NCI-H2107 treated with DMSO at 0.1 percent for 48 hours (cell line): ENCODE measurements at regions not wholly inside any gene's neighbourhood (a gene's known extent, or its start where the extent isn't known, plus 50 kb on each side); places are given as distances from the start of the nearest gene placed in this dataset.
A peak's percentile ranks its signal among the peaks of the same experiment; 100 is the strongest.

ENCODE experiments used
- DNase-seq: peaks from one replicate; lab custom pipeline; 2025; ENCODE audit not compliant: unreplicated experiment; lab: John Stamatoyannopoulos, UW

DNA sequence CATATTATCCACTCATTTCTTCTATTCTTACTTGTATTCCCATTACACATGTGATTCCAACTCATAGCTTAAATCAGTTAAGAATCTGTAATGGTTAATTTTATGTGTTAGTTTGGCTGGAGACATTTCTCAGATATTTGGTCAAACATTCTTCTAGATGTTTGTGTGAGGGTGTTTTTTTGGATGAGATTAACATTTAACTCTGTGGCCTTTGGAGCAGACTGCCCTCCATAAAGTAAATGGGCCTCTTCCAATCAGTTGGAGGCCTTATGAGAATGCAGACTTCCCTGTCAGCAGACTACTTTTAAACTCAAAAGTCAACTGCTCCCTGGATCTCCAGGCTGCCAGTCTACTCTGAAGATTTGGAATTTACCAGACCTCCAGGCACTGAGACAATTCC is 976.8 kb upstream of the ACVR2A start:
- no peak for DNase-seq

DNA sequence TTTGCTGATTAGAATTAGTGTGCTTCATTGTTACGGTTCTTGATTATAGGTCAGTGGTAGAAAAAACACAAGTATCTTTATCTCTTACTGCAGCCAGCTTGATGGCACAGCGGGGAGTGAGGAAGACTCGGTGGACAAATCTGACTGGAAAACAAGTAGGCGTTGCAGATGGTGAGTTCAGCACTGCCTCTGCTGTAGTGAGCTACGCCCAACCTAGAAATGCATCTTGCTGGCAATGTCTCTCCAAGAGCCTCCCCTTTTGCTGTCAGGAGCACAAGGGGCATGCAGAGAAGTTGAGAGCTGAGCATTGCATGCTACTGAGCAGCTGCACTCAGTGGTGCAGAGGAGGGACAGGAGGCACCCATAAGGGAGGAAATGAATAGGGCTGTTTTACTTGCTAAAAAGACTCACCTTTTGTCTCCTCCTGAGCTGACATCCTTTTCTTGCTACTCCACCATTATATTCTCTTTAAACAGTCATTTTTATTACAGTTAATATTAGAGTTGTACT is 977.3 kb upstream of the ACVR2A start:
- DNase-seq: no peak

DNA sequence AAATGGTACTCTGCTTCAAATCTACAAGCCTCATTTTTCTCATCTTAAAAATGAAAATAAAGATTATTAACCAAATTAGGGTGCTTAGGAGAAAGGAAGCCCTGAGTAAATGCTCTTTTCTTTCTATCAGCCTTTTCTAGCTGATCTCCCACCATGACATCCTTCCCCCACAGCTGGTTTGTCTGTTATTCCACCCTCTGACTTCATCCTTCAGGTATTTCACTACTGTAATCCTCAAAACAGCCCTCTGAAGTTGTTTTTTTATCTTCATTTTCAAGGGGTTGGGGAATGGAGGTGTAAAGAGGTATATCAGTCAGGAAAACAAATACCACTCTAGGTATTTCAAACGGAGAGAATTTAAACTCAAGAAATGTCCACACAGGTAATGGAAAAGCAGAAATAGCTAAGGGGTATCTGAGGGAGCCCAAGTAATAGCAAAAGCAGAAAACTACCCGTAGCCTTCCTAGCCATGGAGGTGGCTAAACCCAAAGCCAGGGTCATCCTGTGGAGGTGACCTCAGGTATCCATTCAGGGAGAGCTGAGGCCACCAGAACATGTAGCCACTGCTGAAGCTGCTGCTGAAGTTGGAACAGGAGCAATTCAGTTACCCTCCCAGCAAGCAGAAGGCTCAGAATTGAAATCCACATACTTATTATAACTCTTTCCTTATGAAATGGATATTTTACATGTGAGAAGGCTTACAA is 990.9 kb upstream of the ACVR2A start:
- no peak for DNase-seq

DNA sequence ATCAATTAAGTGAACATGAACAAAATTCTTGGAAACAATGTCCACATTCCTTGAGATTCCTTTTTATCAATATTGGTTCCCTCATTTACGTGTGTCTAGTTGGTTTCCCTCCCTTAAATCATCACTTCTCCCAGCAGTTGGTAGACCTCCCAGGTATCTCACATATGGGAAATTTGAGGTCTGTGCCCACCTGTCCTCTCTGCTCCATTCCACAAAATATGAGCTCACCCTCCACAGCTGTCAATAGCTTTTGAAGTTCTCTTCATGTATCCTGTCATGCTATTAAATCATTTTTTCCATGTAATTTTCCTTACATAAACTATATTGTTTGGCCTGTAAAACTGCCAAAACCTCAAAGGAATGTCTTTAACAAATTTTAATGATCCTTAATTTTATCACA is 992.2 kb upstream of the ACVR2A start:
- DNase-seq: no peak

DNA sequence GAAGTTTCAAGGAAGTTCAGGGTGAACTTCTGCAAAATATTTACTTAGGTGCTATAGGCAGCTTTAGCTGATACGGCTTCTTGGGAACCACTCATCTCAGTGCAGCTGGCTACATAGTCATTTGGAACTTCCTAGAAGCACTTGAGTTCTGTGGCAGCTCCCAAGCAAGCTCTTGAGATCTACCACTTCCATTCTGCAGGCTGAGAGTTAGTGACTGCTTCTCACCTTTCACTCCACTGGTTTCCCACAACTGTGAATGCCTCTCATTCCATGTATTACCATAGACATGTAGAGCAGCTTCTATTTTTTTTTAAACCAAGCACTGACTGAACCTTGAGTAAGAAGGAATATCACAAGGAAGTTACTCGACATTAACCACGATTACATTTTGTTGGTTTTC is 994.1 kb upstream of the ACVR2A start:
- peak; percentile 72 for DNase-seq

DNA sequence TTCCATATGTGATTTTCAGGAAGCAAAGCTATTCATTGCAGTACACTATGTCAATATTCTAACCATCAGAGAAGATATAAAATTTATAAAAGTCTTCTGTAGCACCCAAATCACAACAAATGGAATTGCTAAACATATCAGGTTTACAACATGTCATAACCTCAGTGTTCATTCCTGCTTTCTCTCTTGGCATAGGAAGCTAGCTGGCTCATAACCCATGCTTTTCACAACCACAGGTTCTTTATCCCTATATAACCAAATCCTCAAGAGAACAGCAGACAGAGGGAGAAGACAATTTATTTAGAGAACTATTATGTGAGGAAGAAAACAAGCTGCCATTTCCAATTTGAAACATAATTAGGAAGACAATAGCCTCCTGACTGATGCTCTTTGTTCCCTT is 997.0 kb upstream of the ACVR2A start:
- DNase-seq: peak; percentile 31

DNA sequence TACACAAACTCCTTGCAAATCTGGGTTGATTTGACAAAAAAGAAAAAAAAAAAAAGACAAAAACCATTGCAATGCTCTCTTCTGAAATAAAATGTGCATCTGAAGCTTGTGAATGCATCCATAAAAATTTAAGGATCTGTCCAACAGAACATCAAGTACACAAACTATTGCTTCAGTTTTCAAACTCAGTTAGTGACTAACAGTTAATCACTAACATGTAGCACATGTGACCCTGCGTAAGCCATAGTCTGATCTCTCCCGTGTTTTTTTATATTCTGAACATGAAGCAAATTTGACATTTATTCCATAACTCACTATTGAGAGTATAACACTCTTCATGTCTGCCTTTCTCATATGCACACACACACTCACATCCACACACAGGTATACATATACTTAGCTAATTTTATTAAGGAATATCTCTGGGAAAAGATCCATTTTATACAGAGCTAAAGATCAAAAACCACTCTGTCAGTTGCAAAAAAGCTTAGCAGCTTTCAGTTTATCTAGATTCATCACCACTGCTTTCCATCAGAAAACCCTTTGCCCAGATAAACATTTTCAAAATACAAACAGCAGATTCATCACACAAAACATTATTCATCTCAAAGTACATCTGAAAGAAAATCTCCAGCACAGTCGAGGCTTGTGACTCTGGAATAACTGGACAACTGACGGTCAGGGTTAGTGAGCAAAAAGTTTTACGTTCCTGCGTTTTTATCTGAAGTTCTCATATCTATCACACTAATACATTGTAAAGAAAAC is 1000.4 kb upstream of the ACVR2A start:
- DNase-seq: no peak

DNA sequence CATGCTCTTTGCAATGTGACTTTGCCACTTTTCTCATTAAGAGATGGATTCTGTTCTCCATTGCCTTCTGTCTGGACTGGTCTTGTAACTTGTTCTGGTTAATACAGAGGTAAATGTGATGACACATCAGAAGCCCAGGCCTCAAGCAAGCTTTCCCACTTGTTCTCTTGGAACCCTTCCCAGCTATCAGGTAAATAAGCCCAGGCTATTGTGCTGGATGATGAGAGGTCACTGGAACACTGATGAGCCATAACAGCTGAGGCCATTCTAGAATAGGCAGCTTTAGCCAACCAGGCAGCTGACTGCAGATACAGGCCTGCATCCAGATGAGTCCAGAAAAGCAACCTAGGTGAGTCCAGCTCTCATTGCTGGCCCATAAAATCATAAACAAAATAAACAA is 1007.0 kb upstream of the ACVR2A start:
- peak; percentile 33 for DNase-seq

DNA sequence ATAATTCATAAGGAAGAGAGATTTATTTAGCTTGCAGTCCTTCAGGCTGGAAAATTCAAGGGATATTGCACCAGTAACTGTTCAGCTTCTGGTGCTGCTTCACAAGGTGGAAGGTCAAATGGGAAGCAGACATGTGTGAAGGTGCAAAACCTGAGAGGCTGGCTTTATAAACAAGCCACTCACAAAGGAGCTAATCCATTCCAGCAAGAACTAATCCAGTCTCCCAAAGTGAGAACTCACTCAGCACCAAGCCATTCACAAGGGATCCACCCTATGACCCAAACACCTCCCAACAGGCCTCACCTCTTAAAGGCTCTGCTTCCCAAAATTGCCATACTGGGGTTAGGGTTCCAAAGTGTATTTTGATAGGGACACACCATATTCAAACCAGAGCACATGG is 1018.4 kb upstream of the ACVR2A start:
- no peak for DNase-seq

DNA sequence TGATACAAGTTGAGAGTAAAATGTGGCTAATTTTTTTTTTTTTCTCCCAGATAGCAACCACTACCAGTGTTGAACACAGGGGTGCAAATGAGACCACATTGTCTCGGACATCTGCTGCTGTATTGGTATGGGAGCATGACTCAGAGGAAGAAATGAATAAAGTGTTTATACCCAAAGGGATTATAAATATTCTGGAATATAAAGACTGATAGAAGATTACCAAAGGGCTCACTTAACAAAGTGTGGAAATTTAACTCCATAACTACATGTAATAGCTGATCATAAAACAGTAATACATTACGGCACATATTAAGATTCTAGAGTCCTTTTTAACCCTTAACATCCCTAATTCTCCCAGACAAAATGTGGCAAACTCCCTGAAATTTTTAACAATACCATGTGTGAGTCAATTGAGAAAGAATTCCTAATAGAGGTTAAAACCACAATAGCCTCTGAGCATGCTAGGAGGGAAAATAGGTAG is 1023.0 kb upstream of the ACVR2A start:
- no peak for DNase-seq

DNA sequence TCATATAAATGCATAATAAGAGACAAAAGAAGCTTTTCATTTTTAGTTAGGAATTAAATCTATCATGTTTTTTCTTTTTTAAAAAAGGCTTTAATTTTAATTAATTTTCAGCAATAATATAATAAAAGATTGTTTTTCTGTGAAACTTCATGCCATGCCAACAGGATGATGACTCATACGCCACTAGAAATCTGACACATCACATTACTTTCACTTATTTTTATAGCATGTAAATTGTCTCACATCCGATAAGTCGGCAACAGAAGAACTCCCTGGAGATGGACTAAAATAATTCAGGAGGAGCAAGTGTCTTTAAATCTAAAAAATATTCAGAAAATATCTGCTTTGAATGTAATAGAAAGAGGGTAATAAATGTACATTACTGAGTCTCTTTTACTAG is 1024.2 kb upstream of the ACVR2A start:
- no peak for DNase-seq

DNA sequence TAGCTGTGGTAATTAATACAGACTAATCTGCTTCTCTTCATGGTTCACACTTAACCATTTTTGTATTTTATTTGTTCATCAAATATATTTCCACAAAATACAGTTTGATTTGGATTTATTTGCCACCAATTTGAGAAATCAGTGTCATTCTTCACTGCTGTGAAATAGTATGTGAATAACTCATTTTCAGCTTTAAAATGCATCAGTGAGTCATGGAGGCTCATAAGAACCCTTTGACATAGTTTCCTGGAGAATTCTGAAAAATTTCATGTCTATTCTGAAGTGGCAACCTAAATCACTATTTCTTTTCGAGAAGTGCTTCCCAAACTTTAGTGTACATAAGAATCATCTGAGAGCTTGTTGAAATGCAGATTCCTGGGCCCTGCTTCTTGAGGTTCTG is 1026.7 kb upstream of the ACVR2A start:
- no peak for DNase-seq

DNA sequence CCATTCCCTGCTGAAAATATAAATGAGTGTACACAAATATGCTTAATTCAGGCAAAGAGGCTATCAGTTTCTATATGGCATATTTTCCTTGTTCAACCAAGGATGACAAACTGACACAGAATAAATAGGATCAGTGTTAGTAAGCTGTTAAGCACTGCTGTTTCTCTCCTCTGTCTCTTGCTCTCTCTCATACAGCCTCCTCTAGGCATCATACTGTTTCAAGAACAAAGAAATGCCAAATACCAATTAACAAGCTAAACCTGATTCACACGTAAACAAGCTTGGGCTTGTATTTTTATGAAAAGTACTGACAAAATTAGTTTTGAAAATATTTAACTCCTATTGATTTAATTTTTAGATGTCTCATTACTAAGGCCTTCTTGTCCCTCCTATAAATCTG is 1027.2 kb upstream of the ACVR2A start:
- no peak for DNase-seq

DNA sequence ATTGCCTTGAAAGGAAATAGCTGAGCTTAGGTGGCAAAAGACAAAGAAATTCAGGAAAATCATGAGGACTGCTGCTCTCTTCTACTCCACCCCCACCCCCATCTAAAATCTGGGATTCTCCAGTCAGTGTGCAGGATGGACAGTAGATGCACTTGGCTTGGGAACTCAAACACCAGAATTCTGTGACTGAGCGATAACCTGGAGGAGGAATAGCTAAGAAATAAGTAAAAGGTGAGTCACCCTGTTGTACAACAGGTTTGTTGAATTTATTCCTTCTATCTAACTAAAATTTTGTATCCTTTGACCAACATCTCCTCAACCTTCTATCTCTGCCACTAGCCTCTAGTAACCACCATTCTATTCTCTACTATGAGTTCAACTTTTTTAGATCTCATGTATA is 1029.9 kb upstream of the ACVR2A start:
- no peak for DNase-seq

DNA sequence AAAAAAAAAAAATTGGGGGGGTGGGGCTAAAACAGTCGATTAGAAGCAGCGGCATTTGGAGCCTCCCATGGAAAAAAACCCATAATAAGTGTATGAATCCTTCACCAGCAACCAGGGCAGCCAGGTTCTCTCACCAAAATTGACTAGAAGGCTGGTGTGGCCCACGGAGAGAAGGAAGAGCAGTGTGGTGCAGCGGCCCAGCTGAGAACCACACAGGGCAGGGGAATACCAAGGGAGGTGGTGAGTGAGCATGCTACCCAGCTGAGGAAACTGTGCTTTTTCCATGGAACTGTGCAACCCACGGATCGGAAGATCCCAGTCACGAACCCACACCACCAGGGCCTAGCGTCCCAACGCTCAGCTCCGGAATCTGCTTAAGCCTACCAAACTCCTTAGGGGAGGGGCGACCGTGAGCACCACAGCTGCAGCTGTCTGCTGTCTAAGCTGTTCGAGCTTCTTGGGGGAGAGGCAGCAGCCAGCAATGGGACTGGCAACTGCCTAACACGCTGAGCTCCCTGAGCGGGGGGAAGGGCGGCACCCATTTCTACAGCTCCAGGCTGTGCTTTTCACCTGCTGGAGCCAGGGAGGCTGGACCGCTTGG is 1037.2 kb upstream of the ACVR2A start:
- DNase-seq: no peak

DNA sequence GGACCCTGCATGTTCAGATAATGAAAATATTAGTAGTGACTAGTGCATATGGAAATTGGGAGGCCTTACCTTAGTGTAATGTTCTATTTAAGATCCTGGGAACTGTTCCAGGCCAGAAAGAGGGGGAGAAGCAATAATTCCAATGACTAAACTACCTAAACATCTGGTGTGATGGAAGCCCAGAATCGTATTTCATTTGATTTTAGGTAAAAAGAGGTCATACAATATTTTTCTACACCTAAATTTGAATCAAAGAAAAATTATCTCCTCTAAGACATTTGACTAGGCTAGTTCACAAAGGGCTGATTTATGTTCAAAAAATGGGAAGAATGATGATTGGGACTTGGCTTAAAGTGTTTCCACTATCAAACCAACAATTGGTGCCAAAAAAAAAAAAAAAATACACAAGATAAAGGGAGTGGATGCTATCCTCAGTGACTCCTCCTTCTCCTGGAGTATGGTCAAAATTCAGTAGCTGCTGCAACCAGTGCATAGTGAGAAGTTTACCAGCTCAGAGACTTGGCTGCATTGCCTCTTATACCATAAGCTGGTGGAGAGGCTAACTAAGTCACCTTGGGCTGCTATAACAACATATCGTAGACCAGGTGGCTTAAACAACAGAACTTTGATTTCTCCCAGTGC is 1038.3 kb upstream of the ACVR2A start:
- DNase-seq: no peak

DNA sequence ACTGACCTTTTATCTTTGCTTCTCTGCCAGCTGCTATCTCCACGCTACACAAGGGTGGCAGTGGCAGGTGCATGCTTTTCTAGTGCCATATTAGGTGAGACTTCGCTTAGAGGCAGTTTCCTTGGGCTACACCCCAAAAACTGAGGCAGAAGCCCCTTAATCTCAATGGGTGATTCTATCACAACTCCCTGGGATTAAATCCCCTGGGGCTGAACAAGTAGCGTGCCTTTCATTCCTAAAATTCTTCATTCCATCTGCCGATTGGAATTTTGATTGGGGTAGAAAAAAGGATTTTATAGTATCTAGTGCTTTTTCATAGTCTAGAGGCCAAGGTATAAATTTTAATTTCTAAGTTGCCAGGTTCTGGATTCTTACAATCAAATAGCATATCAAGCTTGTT is 1040.5 kb upstream of the ACVR2A start:
- DNase-seq: no peak

DNA sequence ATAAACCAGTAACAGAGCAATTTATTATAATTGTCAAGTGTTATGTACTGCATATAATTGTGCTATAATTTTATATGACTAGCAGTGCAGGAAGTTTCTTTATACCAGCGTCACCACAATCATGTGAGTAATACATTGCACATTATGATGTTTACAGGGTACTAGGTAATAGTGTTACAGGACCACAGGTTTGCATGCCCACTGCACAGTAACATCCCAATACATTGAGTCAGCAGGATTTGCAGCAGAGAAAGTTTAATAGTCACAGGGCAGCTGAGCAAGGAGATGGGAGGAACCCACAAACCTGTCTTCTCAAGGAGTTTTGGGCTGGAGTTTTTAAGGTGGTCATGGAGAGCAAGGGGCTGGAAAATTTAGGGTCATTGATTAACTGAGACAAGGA is 1042.9 kb upstream of the ACVR2A start:
- no peak for DNase-seq

DNA sequence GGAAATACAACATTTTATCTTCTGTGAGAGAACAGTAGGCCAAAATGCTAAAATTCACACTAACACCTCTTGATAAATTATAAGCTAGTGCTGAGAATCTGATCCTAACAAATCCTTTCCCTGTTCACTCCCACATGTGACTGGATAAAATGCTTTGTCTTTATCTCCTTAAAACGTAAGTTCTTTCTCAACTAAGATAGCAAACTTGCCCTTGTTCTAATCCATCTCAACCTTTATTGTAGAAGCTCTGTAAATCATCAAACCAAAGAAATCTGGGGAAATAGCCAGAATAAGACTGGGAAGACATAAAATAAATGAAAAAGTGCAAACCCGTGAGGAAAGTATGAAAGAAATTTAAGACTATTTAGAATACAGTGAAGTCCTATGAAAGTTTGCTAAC is 1058.4 kb upstream of the ACVR2A start:
- DNase-seq: no peak

DNA sequence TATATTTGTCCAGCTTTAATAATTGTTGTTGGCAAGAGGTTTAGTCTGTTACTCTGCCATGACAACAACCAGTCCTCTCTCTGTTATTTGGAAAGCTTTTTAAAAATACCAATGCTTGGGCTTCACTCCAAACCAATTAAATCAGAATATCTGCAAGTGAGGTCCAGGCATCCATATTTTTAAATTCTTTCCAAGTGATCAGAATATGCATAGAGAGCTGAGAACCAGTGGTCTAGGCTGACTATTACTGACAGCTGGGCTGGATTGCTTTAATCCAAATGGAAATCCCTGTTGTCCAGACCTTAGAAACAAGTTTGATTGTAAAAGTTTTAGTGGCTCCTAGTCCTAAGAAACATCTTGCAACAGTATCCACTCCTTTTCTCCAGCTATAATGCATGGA is 1059.7 kb upstream of the ACVR2A start:
- no peak for DNase-seq

DNA sequence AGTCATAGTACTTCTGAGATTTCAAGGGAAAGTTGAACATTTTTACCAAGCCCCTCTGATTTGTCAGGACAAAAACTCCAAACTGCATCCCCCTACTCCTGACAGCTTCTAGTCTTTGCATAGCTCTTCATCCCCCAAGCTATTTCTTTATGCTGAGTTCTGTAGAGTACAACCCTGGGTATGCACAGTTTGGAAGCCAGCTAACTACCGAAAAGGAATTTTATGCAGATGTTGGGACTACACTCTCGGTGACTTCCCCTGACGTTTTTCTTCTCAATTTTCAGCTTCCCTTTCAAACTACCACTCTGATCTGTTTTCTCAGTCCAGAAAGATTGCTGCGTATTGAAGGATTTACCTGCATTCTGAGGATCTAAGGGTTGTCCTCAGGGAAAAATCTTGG is 1060.2 kb upstream of the ACVR2A start:
- DNase-seq: no peak

DNA sequence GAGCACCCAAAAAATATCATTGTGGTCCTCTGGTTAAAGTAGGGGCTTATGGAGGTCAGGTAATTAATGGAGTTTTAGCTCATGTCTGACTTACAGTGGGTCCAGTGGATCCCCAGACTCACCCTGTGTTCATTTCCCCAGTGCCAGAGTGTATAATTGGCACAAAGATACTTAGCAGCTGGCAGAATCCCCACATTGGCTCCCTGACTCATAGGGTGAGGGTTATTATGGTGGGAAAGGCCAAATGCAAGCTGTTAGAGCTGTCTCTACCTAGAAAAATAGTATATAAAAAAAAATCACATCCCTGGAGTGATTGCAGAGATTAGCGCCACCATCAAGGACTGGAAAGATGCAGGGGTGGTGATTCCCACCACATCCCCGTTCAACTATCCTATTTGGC is 1067.6 kb upstream of the ACVR2A start:
- no peak for DNase-seq
